Gastrocnemius medialis (tissue), 4 donors: ENCODE measurements at regions not wholly inside any gene's neighbourhood (a gene's known extent, or its start where the extent isn't known, plus 50 kb on each side); places are given as distances from the start of the nearest gene placed in this dataset.

Experiments
- CTCF ChIP-seq, 5 experiments: fragments of 450-650 bp in 3 of 5; fragments of 200-600 bp in 2 of 5; sonication (generic) in 2 of 5; IDR thresholded peaks in 4 of 5; conservative IDR thresholded peaks in 1 of 5; 1 replicate in 4 of 5; 2 replicates in 1 of 5; pipeline ENCODE4 v1.5.1; 2016 to 2019; ENCODE audit warnings: antibody characterized with exemption in 5 of 5, mild to moderate bottlenecking in 3 of 5, moderate library complexity in 3 of 5
- POLR2A ChIP-seq, 2 donors: fragments of 450-650 bp; IDR thresholded peaks; one replicate each; pipeline ENCODE4 v1.6.1; 2017; ENCODE audit warnings: antibody characterized with exemption in 2 of 2, mild to moderate bottlenecking in 2 of 2, moderate library complexity in 2 of 2

GRCh38 chr21:23613014-23613413, 1994.3 kb downstream of the MRPL39 start:
- TF ChIP-seq CTCF (IDR thresholded peaks at IDR 0.05 in 4 of 5, conservative IDR thresholded peaks at IDR 0.05 in 1 of 5) (no peak), POLR2A (IDR thresholded peaks at IDR 0.05) (no peak)
